Stimulated activated CD4-positive, alpha-beta T cell treated with anti-CD3 and anti-CD28 coated beads, Interleukin-15, amount 100 ng/mL, for 24 hours (primary cell): ENCODE measurements at regions not wholly inside any gene's neighbourhood (a gene's known extent, or its start where the extent isn't known, plus 50 kb on each side); places are given as distances from the start of the nearest gene placed in this dataset.

Experiments used
- DNase-seq: peaks from one replicate; pipeline ENCODE4 v3.0.0-alpha.2; 2020

- DNase-seq, result no peak
Observed at GRCh38 chr10:29131952-29132547, 156.8 kb upstream of the LYZL1 start.

- no peak for DNase-seq
Observed at GRCh38 chr10:29132551-29133111, 156.2 kb upstream of the LYZL1 start.

DNA sequence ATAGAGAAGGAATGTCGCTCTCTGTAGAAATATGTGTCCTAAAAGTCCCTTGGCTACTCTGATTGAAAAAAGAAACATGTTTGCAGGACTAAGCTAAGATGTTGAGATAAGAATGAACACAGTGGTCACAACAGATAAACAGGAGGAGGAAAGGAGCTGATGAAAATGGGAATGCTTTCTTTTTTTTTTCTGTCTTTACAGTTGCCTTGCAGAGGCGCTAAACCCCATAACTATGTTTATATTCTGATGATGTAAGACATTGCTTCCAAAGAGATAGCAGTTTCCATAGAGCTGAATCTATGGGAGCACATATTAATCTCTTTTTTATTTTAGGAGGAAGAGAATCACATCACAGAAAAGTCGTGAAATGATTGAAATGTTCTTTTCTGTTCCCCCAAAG lies 153.5 kb upstream of the LYZL1 start:
- no peak for DNase-seq

- no peak for DNase-seq
Observed at GRCh38 chr10:29136411-29136810, 152.5 kb upstream of the LYZL1 start.

DNA sequence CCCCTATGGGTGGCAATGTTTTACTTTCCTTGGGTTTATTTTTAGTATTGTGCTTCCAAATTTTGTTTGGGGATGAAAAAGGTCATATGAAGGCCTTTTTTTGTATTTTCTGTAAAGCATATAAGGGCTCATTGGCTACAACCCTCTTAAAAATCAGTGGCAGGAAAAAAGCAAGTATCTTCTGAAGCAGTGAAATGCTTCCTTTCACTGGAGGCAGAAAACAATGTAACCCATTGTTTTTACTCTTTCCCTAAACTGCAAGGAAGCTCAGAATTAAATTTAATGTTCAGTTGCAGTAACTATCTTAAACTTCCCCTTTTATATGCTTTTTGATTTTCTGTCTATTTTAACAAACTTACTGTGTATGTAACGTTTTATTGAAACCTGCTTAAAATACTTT lies 148.7 kb upstream of the LYZL1 start:
- DNase-seq, result no peak

- DNase-seq, result no peak
Observed at GRCh38 chr10:29140991-29141390, 147.9 kb upstream of the LYZL1 start.

GRCh38 chr10:29141761-29142160 lies 147.1 kb upstream of the LYZL1 start:
- DNase-seq, result no peak

DNA sequence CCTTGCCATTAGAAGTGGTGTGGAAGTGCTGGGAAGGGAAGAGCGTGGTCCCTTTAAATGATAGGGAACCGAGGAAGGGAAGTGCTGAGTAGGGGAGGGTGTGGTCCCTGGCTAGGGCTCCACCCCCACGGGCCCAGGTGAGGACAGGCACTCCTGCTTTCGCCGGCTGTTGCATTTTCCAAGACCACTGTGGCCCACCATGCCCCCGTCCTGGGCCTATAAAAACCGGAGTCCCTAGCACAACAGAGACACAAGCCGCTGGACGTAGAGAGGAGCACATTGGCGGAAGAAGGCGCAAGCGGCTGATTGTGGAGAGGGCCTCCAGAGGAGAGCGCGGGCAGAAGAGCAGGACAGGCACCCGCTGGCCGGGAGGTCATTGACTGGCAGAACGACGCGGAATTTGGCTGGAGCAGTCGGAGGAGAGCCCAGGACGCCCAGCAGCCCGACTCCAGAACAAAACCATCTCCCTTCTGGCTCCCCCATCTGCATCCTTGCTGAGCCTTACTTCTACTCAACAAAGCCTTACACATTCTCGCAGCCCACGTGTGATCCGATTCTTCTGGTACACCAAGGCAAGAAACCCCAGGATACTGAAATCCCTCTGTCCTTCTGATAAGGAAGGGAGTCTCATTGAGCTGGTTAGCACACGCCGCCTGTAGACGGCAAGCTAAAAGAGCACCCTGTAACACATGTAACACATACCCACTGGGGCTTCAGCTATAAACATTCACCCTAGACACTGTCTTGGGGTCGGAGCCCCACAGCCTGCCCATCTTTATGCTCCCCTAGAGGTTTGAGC lies 146.2 kb upstream of the LYZL1 start:
- no peak for DNase-seq

DNA sequence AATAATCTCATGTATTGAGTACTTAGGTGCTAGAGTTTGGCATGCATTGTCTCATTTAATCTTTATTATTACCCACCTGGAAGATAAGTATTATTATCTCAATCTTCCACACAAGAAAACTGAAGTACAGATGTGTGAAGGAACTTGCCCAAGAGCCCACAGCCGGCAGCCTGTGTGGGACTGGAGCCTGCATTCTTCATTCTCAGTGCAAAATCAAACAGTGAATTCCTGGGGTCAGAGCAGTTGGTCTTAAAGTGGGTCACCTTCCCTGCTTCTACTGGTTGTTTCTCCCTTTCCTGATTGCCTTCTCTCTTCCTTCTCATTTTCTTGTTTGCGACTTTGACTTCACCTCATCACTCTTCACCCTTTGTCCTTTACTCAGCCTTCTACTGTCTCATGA lies 144.7 kb upstream of the LYZL1 start:
- DNase-seq, result no peak

DNA sequence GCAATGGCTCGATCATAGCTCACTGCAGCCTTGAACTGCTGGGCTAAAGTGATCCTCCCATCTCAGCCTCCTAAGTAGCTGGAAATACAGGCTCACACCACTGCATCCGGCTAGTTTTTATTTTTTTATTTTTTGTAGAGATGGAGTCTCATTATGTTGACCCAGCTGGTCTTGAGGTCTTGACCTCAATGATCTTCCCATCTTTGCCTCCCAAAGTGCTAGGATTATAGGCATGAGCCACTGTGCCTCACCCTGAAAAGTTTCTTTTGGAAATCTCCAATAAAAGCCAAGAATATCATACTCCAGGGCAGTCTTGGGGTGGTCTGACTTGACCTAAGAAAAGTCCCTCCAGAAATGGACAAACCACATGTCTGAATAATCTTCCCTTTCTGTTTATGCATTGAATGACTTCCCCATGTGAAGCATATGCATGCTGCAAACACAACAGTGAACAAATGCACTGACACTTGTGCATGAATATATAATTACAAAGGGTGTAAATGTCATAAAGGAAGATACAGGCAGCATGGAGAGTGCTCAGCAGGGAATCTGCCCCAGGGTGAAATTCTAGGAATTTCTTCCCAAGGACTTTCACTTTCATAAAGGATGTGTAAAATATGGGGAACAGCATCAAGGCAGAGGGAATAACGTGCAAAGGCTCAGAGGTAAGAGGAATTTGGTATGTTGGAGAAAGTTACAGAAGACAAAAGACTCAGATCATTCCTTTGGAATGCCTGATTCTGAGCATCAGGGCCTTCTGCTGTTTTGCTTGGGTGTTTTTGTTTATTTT lies 142.4 kb upstream of the LYZL1 start:
- DNase-seq, result no peak

GRCh38 chr10:29150010-29150409 lies 138.9 kb upstream of the LYZL1 start:
- no peak for DNase-seq

GRCh38 chr10:29151005-29151404 lies 137.9 kb upstream of the LYZL1 start:
- no peak for DNase-seq

DNA sequence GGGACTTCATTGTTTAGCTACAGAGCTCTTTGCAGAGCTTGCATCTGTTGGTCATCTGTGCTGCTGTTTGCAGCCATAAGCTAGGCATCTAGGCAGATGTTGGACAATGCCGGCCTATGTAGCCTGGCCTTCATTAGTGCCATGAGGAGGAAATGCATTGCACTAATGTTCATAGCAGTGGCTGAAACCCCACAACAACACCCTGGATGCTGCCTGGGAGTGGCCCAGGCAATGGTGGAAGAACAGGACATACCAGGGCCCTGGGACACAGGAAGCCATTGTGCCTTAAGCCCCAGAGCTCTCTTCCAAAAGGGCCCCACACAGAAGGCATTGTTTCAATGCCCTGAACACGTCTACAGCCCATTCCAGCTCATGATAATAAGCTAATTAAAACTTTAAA lies 131.5 kb upstream of the LYZL1 start:
- no peak for DNase-seq

DNA sequence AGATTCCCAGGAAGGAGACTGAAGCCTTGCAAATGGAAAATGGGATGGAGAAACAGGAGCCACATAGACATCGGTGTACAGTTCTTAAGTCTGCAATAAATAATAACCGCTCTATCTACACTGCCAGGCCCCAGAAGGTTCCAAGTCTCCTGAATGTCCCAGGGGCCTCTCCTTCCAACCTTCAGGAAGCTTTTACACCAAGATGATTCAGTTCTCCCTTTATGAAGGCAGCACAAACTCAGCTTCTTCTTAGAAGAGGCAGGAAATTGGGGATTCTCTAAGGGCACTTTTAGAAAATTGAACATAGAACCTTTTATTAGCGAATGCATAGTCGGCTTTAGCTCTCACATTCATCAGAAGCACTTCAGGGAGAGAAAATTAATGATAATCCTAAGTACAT lies 130.8 kb upstream of the LYZL1 start:
- no peak for DNase-seq

- DNase-seq, result no peak
Observed at GRCh38 chr10:29160150-29160617, 128.7 kb upstream of the LYZL1 start.

DNA sequence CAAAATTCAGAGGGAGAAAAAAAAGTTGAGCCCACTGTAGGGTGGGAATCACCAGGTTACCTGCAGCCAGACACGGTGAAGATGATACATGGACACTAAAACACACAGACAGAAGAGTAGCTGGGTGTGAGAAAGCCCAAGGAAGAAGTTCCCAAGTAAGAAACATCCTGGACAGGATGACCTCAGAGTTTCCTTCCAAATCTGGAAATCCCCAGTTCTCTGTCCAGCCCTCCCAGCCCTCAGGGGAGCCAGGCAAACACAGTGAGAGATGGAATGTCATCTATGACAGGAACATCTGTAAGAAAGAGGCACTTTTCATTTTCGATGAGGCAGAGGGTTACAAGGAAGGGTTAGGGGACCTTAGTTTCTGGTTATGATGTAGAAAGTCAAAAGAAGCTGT lies 125.1 kb upstream of the LYZL1 start:
- no peak for DNase-seq

DNA sequence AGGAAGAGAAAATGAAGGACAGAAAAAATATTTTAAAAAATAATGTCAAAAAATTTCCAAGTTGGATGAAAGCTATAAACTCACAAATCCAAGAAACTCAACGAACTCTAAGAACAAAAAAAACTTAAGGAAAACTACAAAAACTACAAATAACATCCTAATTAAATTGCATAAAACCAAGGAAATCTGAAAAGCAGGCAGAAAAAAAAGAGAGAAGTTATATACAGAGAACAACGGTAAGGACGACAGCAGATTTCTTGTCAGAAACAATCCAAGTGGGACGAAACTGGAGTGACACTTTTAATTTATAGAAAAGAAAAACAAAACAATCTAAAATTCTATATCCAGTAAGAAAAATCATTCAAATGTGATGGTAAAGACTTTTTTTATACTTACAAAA lies 122.2 kb upstream of the LYZL1 start:
- DNase-seq, result no peak

GRCh38 chr10:29169021-29169420 lies 119.8 kb upstream of the LYZL1 start:
- DNase-seq, result no peak

GRCh38 chr10:29171717-29172116 lies 117.2 kb upstream of the LYZL1 start:
- no peak for DNase-seq

- DNase-seq, result no peak
Observed at GRCh38 chr10:29174389-29174788, 114.5 kb upstream of the LYZL1 start.

DNA sequence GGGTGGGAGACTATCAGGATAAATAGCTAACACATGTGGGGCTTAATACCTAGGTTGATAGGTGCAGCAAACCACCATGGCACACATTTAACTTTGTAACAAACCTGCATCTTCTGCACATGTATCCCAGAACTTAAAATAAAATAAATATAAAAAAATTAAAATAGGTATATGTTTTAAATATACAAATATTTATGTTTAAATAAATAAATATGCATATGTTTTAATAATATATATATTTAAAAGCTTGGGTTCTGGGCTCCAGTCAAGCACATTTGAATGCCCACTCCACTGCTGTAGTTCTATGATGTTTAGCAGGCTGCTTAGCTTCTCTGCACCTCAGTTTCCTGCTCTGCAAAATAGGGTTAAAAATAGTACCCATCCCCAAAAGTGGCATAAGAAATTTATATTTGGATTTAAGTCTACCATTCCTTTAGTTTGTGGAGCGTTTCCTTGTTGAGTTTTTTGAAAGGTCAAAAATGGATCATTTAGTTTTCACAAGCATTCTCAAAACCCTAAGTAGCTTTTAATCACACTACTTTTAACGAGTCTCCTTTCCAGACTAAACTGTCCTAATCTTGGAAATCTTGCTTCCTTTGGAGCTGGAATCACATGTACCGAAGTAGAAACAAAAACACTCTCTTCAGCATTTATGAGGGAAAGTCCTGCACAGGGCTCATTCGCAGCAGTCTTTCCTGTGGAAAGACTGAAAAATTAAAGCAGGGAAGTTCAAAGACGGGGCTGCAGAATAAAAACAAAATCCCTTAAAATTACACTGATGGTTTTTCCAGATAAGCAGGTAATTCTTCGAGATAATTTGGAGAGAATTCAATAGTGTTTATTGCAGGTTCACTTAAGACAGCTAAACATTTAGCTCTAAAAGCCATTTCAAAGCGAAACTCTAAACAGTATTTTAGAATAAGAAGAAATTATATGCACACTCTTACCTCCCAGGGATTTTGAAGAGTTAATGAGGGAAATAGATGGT lies 111.7 kb upstream of the LYZL1 start:
- no peak for DNase-seq

DNA sequence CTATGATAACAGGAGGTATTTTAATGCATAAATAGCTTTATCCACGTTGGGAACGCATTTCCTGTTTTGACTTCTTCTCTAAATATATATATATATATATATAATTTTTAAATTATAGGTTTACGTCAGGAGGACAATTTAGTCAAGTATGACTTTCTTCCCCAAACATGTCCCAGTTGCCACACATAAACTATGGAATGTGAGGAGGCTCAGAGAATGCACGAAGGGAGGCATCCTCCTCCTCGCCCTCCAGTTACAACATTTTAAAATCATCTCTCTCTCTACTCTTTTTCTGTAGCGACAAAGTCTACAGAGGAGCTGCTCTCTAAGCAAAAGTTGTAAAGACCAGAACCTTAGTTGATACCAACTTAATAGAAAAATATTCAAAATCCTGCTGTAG lies 106.9 kb upstream of the LYZL1 start:
- no peak for DNase-seq
